Ascending aorta (tissue), 2 donors: ENCODE measurements at regions not wholly inside any gene's neighbourhood (a gene's known extent, or its start where the extent isn't known, plus 50 kb on each side); places are given as distances from the start of the nearest gene placed in this dataset.
"Not testable (repeated sequence)": the region's sequence is repeated elsewhere in the genome, so short reads cannot be mapped to it uniquely, and the experiment has no call there.

Experiments used
- DNase-seq, 2 donors: peaks; one replicate each; pipeline ENCODE4 v3.0.0-alpha.2; 2019; ENCODE audit warnings: low spot score in 2 of 2
- H3K27ac ChIP-seq, 2 donors: fragments of 200-600 bp; sonication (generic); one replicate each; pipeline ENCODE4 v1.5.1; 2016 to 2017; ENCODE audit warnings: mild to moderate bottlenecking in 1 of 2
- H3K27me3 ChIP-seq: fragments of 200-600 bp; sonication (generic); one replicate; pipeline ENCODE4 v1.5.1; 2017
- H3K36me3 ChIP-seq, 2 donors: fragments of 200-600 bp; sonication (generic); one replicate each; pipeline ENCODE4 v1.5.1; 2016
- H3K4me1 ChIP-seq, 2 donors: fragments of 200-600 bp; sonication (generic); one replicate each; pipeline ENCODE4 v1.5.1; 2016 to 2017; ENCODE audit warnings: mild to moderate bottlenecking in 1 of 2
- H3K4me3 ChIP-seq, 2 donors: fragments of 200-600 bp; sonication (generic); one replicate each; pipeline ENCODE4 v1.5.1; 2016 to 2017; ENCODE audit warnings: mild to moderate bottlenecking in 1 of 2
- H3K9me3 ChIP-seq, 2 donors: fragments of 200-600 bp; sonication (generic); one replicate each; pipeline ENCODE4 v1.5.1; 2016
- intact Hi-C: fragments of 100-400 bp; cut with DNase I; formaldehyde crosslinking; loops from one replicate; pipeline ENCODE4 v1.15.1; 2023
- TF ChIP-seq, protein P1 (sequence below), 3 experiments: fragments of 200-600 bp in 2 of 3; fragments of 450-650 bp in 1 of 3; sonication (generic) in 2 of 3; IDR thresholded peaks; one replicate each; pipeline ENCODE4 v1.5.1; 2016 to 2019; ENCODE audit warnings: antibody characterized with exemption in 3 of 3, mild to moderate bottlenecking in 1 of 3, moderate library complexity in 1 of 3

GRCh38 chr3:157913741-157914150 lies 192.5 kb downstream of the SHOX2 start:
- H3K4me3 ChIP-seq = no peak overlapping the region
- no peak overlapping the region for H3K27ac ChIP-seq
- no peaks in the 10 kb centered on the region for H3K36me3 ChIP-seq
- no peaks in the 10 kb centered on the region for H3K27me3 ChIP-seq
- no peaks in the 10 kb centered on the region for H3K9me3 ChIP-seq
- no peak for DNase-seq
- TF ChIP-seq, protein P1, sequence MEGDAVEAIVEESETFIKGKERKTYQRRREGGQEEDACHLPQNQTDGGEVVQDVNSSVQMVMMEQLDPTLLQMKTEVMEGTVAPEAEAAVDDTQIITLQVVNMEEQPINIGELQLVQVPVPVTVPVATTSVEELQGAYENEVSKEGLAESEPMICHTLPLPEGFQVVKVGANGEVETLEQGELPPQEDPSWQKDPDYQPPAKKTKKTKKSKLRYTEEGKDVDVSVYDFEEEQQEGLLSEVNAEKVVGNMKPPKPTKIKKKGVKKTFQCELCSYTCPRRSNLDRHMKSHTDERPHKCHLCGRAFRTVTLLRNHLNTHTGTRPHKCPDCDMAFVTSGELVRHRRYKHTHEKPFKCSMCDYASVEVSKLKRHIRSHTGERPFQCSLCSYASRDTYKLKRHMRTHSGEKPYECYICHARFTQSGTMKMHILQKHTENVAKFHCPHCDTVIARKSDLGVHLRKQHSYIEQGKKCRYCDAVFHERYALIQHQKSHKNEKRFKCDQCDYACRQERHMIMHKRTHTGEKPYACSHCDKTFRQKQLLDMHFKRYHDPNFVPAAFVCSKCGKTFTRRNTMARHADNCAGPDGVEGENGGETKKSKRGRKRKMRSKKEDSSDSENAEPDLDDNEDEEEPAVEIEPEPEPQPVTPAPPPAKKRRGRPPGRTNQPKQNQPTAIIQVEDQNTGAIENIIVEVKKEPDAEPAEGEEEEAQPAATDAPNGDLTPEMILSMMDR (IDR thresholded peaks at IDR 0.05) = no peak
- intact Hi-C loops = no loop called here
- H3K4me1 ChIP-seq = no peaks in the 10 kb centered on the region

- Histone ChIP-seq H3K36me3 (no peaks in the 10 kb centered on the region), H3K9me3 (no peaks in the 10 kb centered on the region), H3K27ac (no peak overlapping the region), H3K4me1 (no peaks in the 10 kb centered on the region), H3K27me3 (no peaks in the 10 kb centered on the region), H3K4me3 (no peak overlapping the region)
- intact Hi-C loops = no loop called here
- TF ChIP-seq, protein P1 (IDR thresholded peaks at IDR 0.05) = no peak
- no peak for DNase-seq
Measured at GRCh38 chr3:157912514-157913451, 193.4 kb downstream of the SHOX2 start.

- no peaks in the 10 kb centered on the region for H3K27me3 ChIP-seq
- peaks cover 0 to 4% of the 10 kb centered on the region in 2 donors for H3K9me3 ChIP-seq
- H3K36me3 ChIP-seq = no peaks in the 10 kb centered on the region
- H3K27ac ChIP-seq = no peak overlapping the region
- no peak overlapping the region for H3K4me3 ChIP-seq
- DNase-seq = no peak
- TF ChIP-seq, protein P1 (IDR thresholded peaks at IDR 0.05) = no peak
- H3K4me1 ChIP-seq = no peaks in the 10 kb centered on the region
- intact Hi-C loops = loop anchor here (5.0 kb wide), 1 partner anchor 289 kb away; no protein-coding TSS in a partner anchor
Measured at GRCh38 chr3:157906627-157907026, 199.6 kb downstream of the SHOX2 start.

- Histone ChIP-seq H3K36me3 (no peaks in the 10 kb centered on the region), H3K9me3 (peaks cover 0 to 4% of the 10 kb centered on the region in 2 donors), H3K4me1 (no peaks in the 10 kb centered on the region), H3K27me3 (no peaks in the 10 kb centered on the region), H3K4me3 (no peak overlapping the region), H3K27ac (no peak overlapping the region)
- TF ChIP-seq, protein P1 (IDR thresholded peaks at IDR 0.05) = no peak
- no peak for DNase-seq
- intact Hi-C loops = loop anchor here (5.0 kb wide), 1 partner anchor 289 kb away; no protein-coding TSS in a partner anchor
Measured at GRCh38 chr3:157905885-157906284, 200.3 kb downstream of the SHOX2 start.

DNA sequence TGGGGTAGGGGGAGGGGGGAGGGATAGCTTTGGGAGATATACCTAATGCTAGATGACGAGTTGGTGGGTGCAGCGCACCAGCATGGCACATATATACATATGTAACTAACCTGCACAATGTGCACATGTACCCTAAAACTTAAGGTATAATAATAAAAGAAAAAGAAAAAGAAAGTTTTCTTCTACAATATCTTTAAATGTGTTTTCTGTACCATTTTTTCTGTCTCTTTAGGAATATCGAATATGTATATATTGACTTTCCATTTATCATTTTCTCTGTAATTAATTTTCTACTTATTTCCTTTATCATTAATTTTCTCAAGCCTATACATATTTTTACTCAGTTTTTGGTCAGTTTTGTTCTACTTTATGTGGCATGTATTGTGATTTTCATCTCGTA lies 203.5 kb downstream of the SHOX2 start:
- intact Hi-C loops, H3K27ac ChIP-seq, H3K27me3 ChIP-seq, H3K9me3 ChIP-seq, H3K4me3 ChIP-seq, DNase-seq, H3K36me3 ChIP-seq, H3K4me1 ChIP-seq: not testable (repeated sequence)

DNA sequence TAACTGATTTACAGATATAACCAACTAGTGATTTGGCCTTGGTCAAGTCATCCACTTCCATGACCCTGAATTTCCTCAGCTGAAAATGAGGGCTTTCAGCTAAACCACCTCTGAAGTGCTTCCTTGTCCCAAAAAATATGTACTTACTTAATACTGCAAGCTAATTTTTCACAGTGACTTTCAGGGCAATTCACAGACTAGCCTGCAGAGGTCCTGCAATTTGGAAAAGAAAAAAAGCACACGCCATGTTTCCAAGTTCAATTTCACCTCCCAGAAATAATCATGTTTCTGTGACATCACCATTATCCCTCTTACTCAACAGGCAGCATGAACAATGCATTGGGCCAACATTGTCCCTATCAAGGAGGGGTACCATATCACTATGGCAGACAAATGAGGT lies 218.2 kb downstream of the SHOX2 start:
- Histone ChIP-seq H3K9me3 (no peaks in the 10 kb centered on the region), H3K27me3 (no peaks in the 10 kb centered on the region), H3K36me3 (no peaks in the 10 kb centered on the region), H3K27ac (no peak overlapping the region), H3K4me1 (no peaks in the 10 kb centered on the region), H3K4me3 (no peak overlapping the region)
- DNase-seq = no peak
- TF ChIP-seq, protein P1 (IDR thresholded peaks at IDR 0.05) = no peak
- intact Hi-C loops = no loop called here
